Adrenal gland (tissue), 5 donors: ENCODE measurements at regions not wholly inside any gene's neighbourhood (a gene's known extent, or its start where the extent isn't known, plus 50 kb on each side); places are given as distances from the start of the nearest gene placed in this dataset.

Experiments
- POLR2A ChIP-seq, 2 donors: fragments of 450-650 bp; IDR thresholded peaks; one replicate each; pipeline ENCODE4 v1.6.1; 2017; ENCODE audit warnings: antibody characterized with exemption in 2 of 2, mild to moderate bottlenecking in 2 of 2, moderate library complexity in 1 of 2
- TF ChIP-seq, protein P1 (sequence below), 6 experiments: fragments of 450-650 bp in 4 of 6; fragments of 200-600 bp in 2 of 6; sonication (generic) in 1 of 6; IDR thresholded peaks; 1 replicate in 5 of 6; 2 replicates in 1 of 6; pipeline versions ENCODE4 v1.5.1 to v1.8.0; 2016 to 2021; ENCODE audit warnings: antibody characterized with exemption in 6 of 6, mild to moderate bottlenecking in 2 of 6, moderate library complexity in 1 of 6
- donor health status: DM: no; HTN: no; CAD: no.

- TF ChIP-seq POLR2A (IDR thresholded peaks at IDR 0.05), result no peak
- TF ChIP-seq, protein P1, sequence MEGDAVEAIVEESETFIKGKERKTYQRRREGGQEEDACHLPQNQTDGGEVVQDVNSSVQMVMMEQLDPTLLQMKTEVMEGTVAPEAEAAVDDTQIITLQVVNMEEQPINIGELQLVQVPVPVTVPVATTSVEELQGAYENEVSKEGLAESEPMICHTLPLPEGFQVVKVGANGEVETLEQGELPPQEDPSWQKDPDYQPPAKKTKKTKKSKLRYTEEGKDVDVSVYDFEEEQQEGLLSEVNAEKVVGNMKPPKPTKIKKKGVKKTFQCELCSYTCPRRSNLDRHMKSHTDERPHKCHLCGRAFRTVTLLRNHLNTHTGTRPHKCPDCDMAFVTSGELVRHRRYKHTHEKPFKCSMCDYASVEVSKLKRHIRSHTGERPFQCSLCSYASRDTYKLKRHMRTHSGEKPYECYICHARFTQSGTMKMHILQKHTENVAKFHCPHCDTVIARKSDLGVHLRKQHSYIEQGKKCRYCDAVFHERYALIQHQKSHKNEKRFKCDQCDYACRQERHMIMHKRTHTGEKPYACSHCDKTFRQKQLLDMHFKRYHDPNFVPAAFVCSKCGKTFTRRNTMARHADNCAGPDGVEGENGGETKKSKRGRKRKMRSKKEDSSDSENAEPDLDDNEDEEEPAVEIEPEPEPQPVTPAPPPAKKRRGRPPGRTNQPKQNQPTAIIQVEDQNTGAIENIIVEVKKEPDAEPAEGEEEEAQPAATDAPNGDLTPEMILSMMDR (IDR thresholded peaks at IDR 0.05), result no peak
Observed at GRCh38 chr19:32269831-32270230, 75.6 kb upstream of the ZNF507 start.
